ENCODE measurements at regions not wholly inside any gene's neighbourhood (a gene's known extent, or its start where the extent isn't known, plus 50 kb on each side); places are given as distances from the start of the nearest gene placed in this dataset.

GRCh38 chr4:41394481-41394894 lies 137.8 kb downstream of the UCHL1 start:
- no peak for DNase-seq (ENCODE audit: low spot score in 2 of 2)
- no peak overlapping the region for H3K27ac ChIP-seq
- H3K4me3 ChIP-seq, result no peak overlapping the region
- no peak for TF ChIP-seq CTCF (IDR thresholded peaks at IDR 0.05)
- no peak for TF ChIP-seq POLR2A (IDR thresholded peaks at IDR 0.05)
- no peak for TF ChIP-seq EP300 (IDR thresholded peaks at IDR 0.05)
- WGBS, 2 donors, result 42 to 56% methylated on average over 2 of the region's 2 CpGs
- H3K36me3 ChIP-seq, result no peaks in the 10 kb centered on the region
- H3K9me3 ChIP-seq, result no peaks in the 10 kb centered on the region
- H3K27me3 ChIP-seq, result no peaks in the 10 kb centered on the region
- peaks cover 0 to 4% (median 0%) of the 10 kb centered on the region in 4 donors for H3K4me1 ChIP-seq

- no peak overlapping the region for H3K4me3 ChIP-seq
- WGBS, 2 donors, result 63 to 74% methylated on average over 2 of the region's 2 CpGs
- no peak overlapping the region for H3K27ac ChIP-seq
- no peak for TF ChIP-seq CTCF (IDR thresholded peaks at IDR 0.05)
- TF ChIP-seq EP300 (IDR thresholded peaks at IDR 0.05), result no peak
- TF ChIP-seq POLR2A (IDR thresholded peaks at IDR 0.05), result no peak
- no peaks in the 10 kb centered on the region for H3K36me3 ChIP-seq
- H3K4me1 ChIP-seq, result peaks cover 0 to 4% (median 0%) of the 10 kb centered on the region in 4 donors
- no peak for DNase-seq (ENCODE audit: low spot score in 2 of 2)
- no peaks in the 10 kb centered on the region for H3K27me3 ChIP-seq
- H3K9me3 ChIP-seq, result no peaks in the 10 kb centered on the region
Observed at GRCh38 chr4:41396214-41396613, 139.5 kb downstream of the UCHL1 start.

- WGBS, 2 donors, result 88 to 93% methylated on average over 2 of the region's 2 CpGs
- no peaks in the 10 kb centered on the region for H3K36me3 ChIP-seq
- DNase-seq (ENCODE audit: low spot score in 2 of 2), result no peak
- H3K27ac ChIP-seq, result no peak overlapping the region
- peaks cover 0 to 4% (median 0%) of the 10 kb centered on the region in 4 donors for H3K4me1 ChIP-seq
- H3K27me3 ChIP-seq, result no peaks in the 10 kb centered on the region
- no peaks in the 10 kb centered on the region for H3K9me3 ChIP-seq
- no peak for TF ChIP-seq EP300 (IDR thresholded peaks at IDR 0.05)
- no peak for TF ChIP-seq CTCF (IDR thresholded peaks at IDR 0.05)
- TF ChIP-seq POLR2A (IDR thresholded peaks at IDR 0.05), result no peak
- H3K4me3 ChIP-seq, result no peak overlapping the region
Observed at GRCh38 chr4:41396869-41397268, 140.1 kb downstream of the UCHL1 start.

- Histone ChIP-seq H3K36me3 (no peaks in the 10 kb centered on the region), H3K27me3 (no peaks in the 10 kb centered on the region), H3K4me3 (no peak overlapping the region), H3K9me3 (no peaks in the 10 kb centered on the region), H3K27ac (no peak overlapping the region), H3K4me1 (peaks cover 0 to 4% (median 0%) of the 10 kb centered on the region in 4 donors)
- TF ChIP-seq CTCF (IDR thresholded peaks at IDR 0.05), result no peak
- WGBS, 2 donors, result 73 to 86% methylated on average over 1 of the region's 1 CpG
- DNase-seq (ENCODE audit: low spot score in 2 of 2), result no peak
Observed at GRCh38 chr4:41399231-41399630, 138.7 kb upstream of the LIMCH1 start.

GRCh38 chr4:41400296-41400695 lies 137.7 kb upstream of the LIMCH1 start:
- Histone ChIP-seq H3K4me3 (no peak overlapping the region), H3K9me3 (no peaks in the 10 kb centered on the region), H3K27ac (no peak overlapping the region), H3K36me3 (no peaks in the 10 kb centered on the region), H3K4me1 (peaks cover 0 to 4% (median 0%) of the 10 kb centered on the region in 4 donors), H3K27me3 (no peaks in the 10 kb centered on the region)
- WGBS, 2 donors, result 48 to 51% methylated on average over 2 of the region's 2 CpGs
- no peak for DNase-seq (ENCODE audit: low spot score in 2 of 2)
- TF ChIP-seq POLR2A (IDR thresholded peaks at IDR 0.05), result no peak
- no peak for TF ChIP-seq EP300 (IDR thresholded peaks at IDR 0.05)
